IMR-90 (cell line): ENCODE measurements at regions not wholly inside any gene's neighbourhood (a gene's known extent, or its start where the extent isn't known, plus 50 kb on each side); places are given as distances from the start of the nearest gene placed in this dataset.

Experiments
- ATAC-seq: fragments of 200-7000 bp; cut with Tn5 transposase; 2 replicates; pipeline ENCODE4 v1.9.1; 2020; ENCODE audit warnings: low read depth, mild to moderate bottlenecking, moderate library complexity
- BruUV-seq: library from RNA; stranded (reverse); fragments of 400-500 nt; replicated peaks from 2 replicates; lab custom pipeline; 2021; lab: Mats Ljungman, UMichigan
- CTCF ChIA-PET: fragments of 300-600 bp; formaldehyde crosslinking; extraction: SDS; loops from one replicate; lab custom pipeline; 2021; ENCODE audit warnings: antibody characterized with exemption; lab: Yijun Ruan, JAX
- POLR2A ChIA-PET: fragments of 300-600 bp; sonication (Branson Sonifier 250); formaldehyde crosslinking; loops from one replicate; lab custom pipeline; 2022; ENCODE audit warnings: antibody characterized with exemption; ENCODE audit not compliant: unreplicated experiment; lab: Charles Lee
- DNase-seq: peaks from one replicate; pipeline ENCODE4 v3.0.0; 2013
- H2AFZ ChIP-seq: replicated peaks from 2 replicates; pipeline ENCODE3; 2013; ENCODE audit warnings: low read length, mild to moderate bottlenecking; ENCODE audit not compliant: poor library complexity
- H2AK5ac ChIP-seq: 2 replicates; pipeline ENCODE4 v1.6.1; 2013; ENCODE audit warnings: low read depth, low read length, inconsistent platforms
- H2AK9ac ChIP-seq: replicated peaks from 2 replicates; pipeline ENCODE3; 2013; ENCODE audit warnings: mild to moderate bottlenecking, low read depth, low read length, moderate library complexity; ENCODE audit not compliant: poor library complexity
- H2BK120ac ChIP-seq: 2 replicates; pipeline ENCODE4 v1.6.1; 2013; ENCODE audit warnings: low read depth, low read length, inconsistent platforms
- H2BK15ac ChIP-seq: 3 replicates; pipeline ENCODE4 v1.6.1; 2013; ENCODE audit warnings: low read depth, low read length, inconsistent platforms
- H2BK20ac ChIP-seq: 2 replicates; pipeline ENCODE4 v1.6.1; 2013; ENCODE audit warnings: low read depth, mild to moderate bottlenecking, inconsistent platforms, low read length, moderate library complexity
- H2BK5ac ChIP-seq: 2 replicates; pipeline ENCODE4 v1.6.1; 2013; ENCODE audit warnings: mild to moderate bottlenecking, low read depth, low read length, inconsistent platforms; ENCODE audit not compliant: poor library complexity, severe bottlenecking
- H3K14ac ChIP-seq: replicated peaks from 2 replicates; pipeline ENCODE4 v1.6.1; 2013; ENCODE audit warnings: low read depth, low read length, inconsistent platforms
- H3K18ac ChIP-seq: 2 replicates; pipeline ENCODE4 v1.6.1; 2013; ENCODE audit warnings: low read depth, low read length, control low read depth
- H3K23ac ChIP-seq: 2 replicates; pipeline ENCODE4 v1.6.1; 2013; ENCODE audit warnings: low read depth, low read length, inconsistent platforms
- H3K27ac ChIP-seq: 2 replicates; pipeline ENCODE4 v1.5.1; 2013; ENCODE audit warnings: mild to moderate bottlenecking, control low read depth, low read length; ENCODE audit not compliant: insufficient read depth
- H3K27me3 ChIP-seq: 2 replicates; pipeline ENCODE4 v1.6.1; 2013; ENCODE audit warnings: low read length; ENCODE audit not compliant: control insufficient read depth, insufficient read depth
- H3K36me3 ChIP-seq: 2 replicates; pipeline ENCODE4 v1.6.1; 2013; ENCODE audit warnings: low read length, mixed read lengths; ENCODE audit not compliant: control insufficient read depth, insufficient read depth
- H3K4ac ChIP-seq: 2 replicates; pipeline ENCODE4 v1.6.1; 2013; ENCODE audit warnings: low read depth, low read length, inconsistent platforms
- H3K4me1 ChIP-seq: 2 replicates; pipeline ENCODE4 v1.6.1; 2013; ENCODE audit warnings: low read length, mixed read lengths; ENCODE audit not compliant: control insufficient read depth, insufficient read depth
- H3K4me2 ChIP-seq: 2 replicates; pipeline ENCODE4 v1.6.1; 2013; ENCODE audit warnings: low read depth, mild to moderate bottlenecking, control low read depth, low read length, moderate library complexity
- H3K4me3 ChIP-seq: 2 replicates; pipeline ENCODE4 v1.5.1; 2013; ENCODE audit warnings: low read depth, mild to moderate bottlenecking, control low read depth, low read length, moderate library complexity; ENCODE audit not compliant: insufficient read depth
- H3K56ac ChIP-seq: 2 replicates; pipeline ENCODE4 v1.6.1; 2013; ENCODE audit warnings: low read length, inconsistent platforms; ENCODE audit not compliant: insufficient read depth; ENCODE audit errors: extremely low read depth
- H3K79me1 ChIP-seq, 2 experiments: 2 replicates each; pipeline ENCODE4 v1.6.1; 2013; ENCODE audit warnings: low read length in 2 of 2, inconsistent platforms in 1 of 2, low read depth in 1 of 2
- H3K9ac ChIP-seq: 2 replicates; pipeline ENCODE4 v1.6.1; 2013; ENCODE audit warnings: low read depth, low read length, control low read depth
- H3K9me1 ChIP-seq: 2 replicates; pipeline ENCODE4 v1.6.1; 2013; ENCODE audit warnings: low read length, inconsistent platforms; ENCODE audit not compliant: insufficient read depth
- H3K9me3 ChIP-seq: 2 replicates; pipeline ENCODE4 v1.6.1; 2013; ENCODE audit warnings: low read length; ENCODE audit not compliant: control insufficient read depth, insufficient read depth
- H4K20me1 ChIP-seq: 2 replicates; pipeline ENCODE4 v1.6.1; 2013; ENCODE audit warnings: low read length, inconsistent platforms; ENCODE audit not compliant: insufficient read depth
- H4K5ac ChIP-seq: 2 replicates; pipeline ENCODE4 v1.6.1; 2013; ENCODE audit warnings: mild to moderate bottlenecking, low read depth, low read length, control low read depth
- H4K8ac ChIP-seq, 2 experiments: 2 replicates each; pipeline ENCODE4 v1.6.1; 2013; ENCODE audit warnings: low read depth in 2 of 2, low read length in 2 of 2, control low read depth in 1 of 2, inconsistent platforms in 1 of 2
- H4K91ac ChIP-seq: 2 replicates; pipeline ENCODE4 v1.6.1; 2013; ENCODE audit warnings: low read depth, low read length, inconsistent platforms; ENCODE audit not compliant: insufficient read depth
- CEBPB ChIP-seq: IDR thresholded peaks from 2 replicates; pipeline ENCODE4 v1.6.1; 2012; ENCODE audit warnings: low read depth, low read length, improper control_type of control experiment
- CHD1 ChIP-seq: IDR thresholded peaks from 2 replicates; pipeline ENCODE4 v1.6.1; 2012; ENCODE audit warnings: low read depth, low read length, improper control_type of control experiment
- FOS ChIP-seq: fragments of 150-350 bp; IDR thresholded peaks from 2 replicates; pipeline ENCODE4 v1.6.1; 2016; ENCODE audit warnings: low read depth, low read length
- MAFK ChIP-seq: IDR thresholded peaks from 2 replicates; pipeline ENCODE4 v1.6.1; 2012; ENCODE audit warnings: low read depth, low read length, improper control_type of control experiment
- MAZ ChIP-seq: IDR thresholded peaks from 2 replicates; pipeline ENCODE4 v1.6.1; 2012; ENCODE audit warnings: low read depth, mild to moderate bottlenecking, low read length, improper control_type of control experiment, moderate library complexity, borderline replicate concordance
- RAD21 ChIP-seq: IDR thresholded peaks from 2 replicates; pipeline ENCODE4 v1.6.1; 2012; ENCODE audit warnings: low read length, improper control_type of control experiment
- RCOR1 ChIP-seq: IDR thresholded peaks from 2 replicates; pipeline ENCODE4 v1.6.1; 2012; ENCODE audit warnings: mild to moderate bottlenecking, low read length, improper control_type of control experiment; ENCODE audit not compliant: insufficient replicate concordance
- RFX5 ChIP-seq: IDR thresholded peaks from 2 replicates; pipeline ENCODE4 v1.8.0; 2012; ENCODE audit warnings: low read depth, mild to moderate bottlenecking, low read length, moderate library complexity
- WGBS, 2 experiments: methylation state at CpG; one replicate each; pipeline versions ENCODE4 v1.1.5 to v1.1.7; 2013; ENCODE audit warnings: missing lambda C conversion rate in 2 of 2; ENCODE audit not compliant: insufficient read length in 1 of 2; ENCODE audit errors: extremely low coverage in 2 of 2; 5-methylcytosine and 5-hydroxymethylcytosine counted together
- dilution Hi-C: fragments of 300-500 bp; cut with HindIII; formaldehyde crosslinking; loops from one replicate; pipeline ENCODE4 v1.14.3; 2018; ENCODE audit warnings: low sequenced_read_pairs; ENCODE audit not compliant: unreplicated experiment
- in situ Hi-C: fragments of 300-500 bp; cut with MboI; formaldehyde crosslinking; loops from 3 replicates; pipeline ENCODE4 v1.14.3; 2019; ENCODE audit warnings: low sequenced_read_pairs, inconsistent platforms, mixed read lengths
- intact Hi-C: fragments of 100-400 bp; cut with micrococcal nuclease; formaldehyde crosslinking; loops from 2 replicates; pipeline ENCODE4 v1.10.0; 2022
- TF ChIP-seq, protein P1 (sequence below): fragments of 150-350 bp; IDR thresholded peaks from 2 replicates; pipeline ENCODE4 v1.6.1; 2017; ENCODE audit warnings: mild to moderate bottlenecking, antibody characterized with exemption, low read length, low read depth
- TF ChIP-seq, protein P2 (sequence below): fragments of 150-350 bp; IDR thresholded peaks from 2 replicates; pipeline ENCODE4 v1.6.1; 2016; ENCODE audit warnings: low read depth, mild to moderate bottlenecking, low read length, moderate library complexity, borderline replicate concordance

DNA sequence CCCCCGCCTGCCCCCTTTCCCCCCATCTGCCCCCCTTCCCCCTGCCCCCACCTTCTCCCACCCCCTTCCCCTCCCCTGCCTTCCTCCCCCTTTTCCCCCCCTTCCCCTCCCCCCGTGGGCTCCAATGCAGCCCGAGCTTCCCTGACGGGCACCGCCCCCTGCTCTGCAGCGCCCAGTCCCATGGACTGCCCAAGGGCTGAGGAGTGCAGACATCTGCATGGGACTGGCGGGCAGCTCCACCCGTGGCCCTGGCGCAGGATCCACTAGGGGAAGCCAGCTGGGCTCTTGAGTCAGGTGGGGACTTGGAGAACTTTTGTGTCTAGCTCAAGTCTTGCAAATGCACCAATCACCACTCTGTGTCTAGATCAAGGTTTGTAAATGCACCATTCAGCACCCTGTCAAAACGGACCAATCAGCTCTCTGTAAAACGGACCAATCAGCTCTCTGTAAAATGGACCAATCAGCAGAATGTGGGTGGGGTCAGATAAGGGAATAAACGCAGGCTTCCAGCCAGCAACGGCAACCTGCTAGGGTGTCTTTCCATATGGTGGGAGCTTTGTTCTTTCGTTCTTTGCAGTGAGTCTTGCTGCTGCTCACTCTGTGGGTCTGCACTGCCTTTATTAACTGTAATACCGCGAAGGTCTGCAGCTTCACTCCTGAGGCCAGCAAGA, 300.5 kb upstream of the PABPC4L start:
- Histone ChIP-seq H2BK15ac (no peak overlapping the region), H3K4ac (no peak overlapping the region), H3K4me2 (no peak overlapping the region), H3K9me3 (peaks cover 5% of the 10 kb centered on the region), H3K23ac (no peak overlapping the region), H2BK5ac (no peak overlapping the region), H3K56ac (no peak overlapping the region), H3K18ac (no peak overlapping the region), H2BK20ac (no peak overlapping the region), H2AK5ac (no peak overlapping the region), H2AFZ (no peak overlapping the region), H3K27me3 (no peaks in the 10 kb centered on the region), H4K20me1 (no peaks in the 10 kb centered on the region), H4K5ac (no peak overlapping the region), H3K79me1 (no peaks in the 10 kb centered on the region), H2AK9ac (no peak overlapping the region), H4K8ac (no peak overlapping the region), H3K4me3 (no peak overlapping the region), H4K91ac (no peak overlapping the region), H3K36me3 (no peaks in the 10 kb centered on the region), H3K14ac (no peak overlapping the region), H3K4me1 (no peaks in the 10 kb centered on the region), H3K9ac (no peak overlapping the region), H3K27ac (no peak overlapping the region), H2BK120ac (no peak overlapping the region), H3K9me1 (no peaks in the 10 kb centered on the region)
- ChIA-PET POLR2A (no interaction called here), CTCF (no interaction called here)
- DNase-seq (no peak), ATAC-seq (no peak)
- TF ChIP-seq, protein P1, sequence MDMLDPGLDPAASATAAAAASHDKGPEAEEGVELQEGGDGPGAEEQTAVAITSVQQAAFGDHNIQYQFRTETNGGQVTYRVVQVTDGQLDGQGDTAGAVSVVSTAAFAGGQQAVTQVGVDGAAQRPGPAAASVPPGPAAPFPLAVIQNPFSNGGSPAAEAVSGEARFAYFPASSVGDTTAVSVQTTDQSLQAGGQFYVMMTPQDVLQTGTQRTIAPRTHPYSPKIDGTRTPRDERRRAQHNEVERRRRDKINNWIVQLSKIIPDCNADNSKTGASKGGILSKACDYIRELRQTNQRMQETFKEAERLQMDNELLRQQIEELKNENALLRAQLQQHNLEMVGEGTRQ = no peak
- TF ChIP-seq MAFK (no peak), RCOR1 (no peak), FOS (no peak), RFX5 (no peak), CEBPB (no peak), CHD1 (no peak), RAD21 (no peak), MAZ (no peak)
- TF ChIP-seq, protein P2, sequence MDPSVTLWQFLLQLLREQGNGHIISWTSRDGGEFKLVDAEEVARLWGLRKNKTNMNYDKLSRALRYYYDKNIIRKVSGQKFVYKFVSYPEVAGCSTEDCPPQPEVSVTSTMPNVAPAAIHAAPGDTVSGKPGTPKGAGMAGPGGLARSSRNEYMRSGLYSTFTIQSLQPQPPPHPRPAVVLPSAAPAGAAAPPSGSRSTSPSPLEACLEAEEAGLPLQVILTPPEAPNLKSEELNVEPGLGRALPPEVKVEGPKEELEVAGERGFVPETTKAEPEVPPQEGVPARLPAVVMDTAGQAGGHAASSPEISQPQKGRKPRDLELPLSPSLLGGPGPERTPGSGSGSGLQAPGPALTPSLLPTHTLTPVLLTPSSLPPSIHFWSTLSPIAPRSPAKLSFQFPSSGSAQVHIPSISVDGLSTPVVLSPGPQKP = no peak
- dilution Hi-C loops = no loop called here
- intact Hi-C loops = no loop called here
- no TSS peak for BruUV-seq
- WGBS, 2 experiments = 44% methylated on average over 3 of the region's 16 CpGs; no CpG with 5 or more reads in 1 of the 2 experiments
- in situ Hi-C loops = no loop called here
